Lower leg skin (tissue), 3 donors: ENCODE measurements at regions not wholly inside any gene's neighbourhood (a gene's known extent, or its start where the extent isn't known, plus 50 kb on each side); places are given as distances from the start of the nearest gene placed in this dataset.

ENCODE experiments used
- CTCF ChIP-seq, 3 donors: fragments of 450-650 bp; IDR thresholded peaks; one replicate each; pipeline ENCODE4 v1.5.1; 2016; ENCODE audit warnings: antibody characterized with exemption in 3 of 3, mild to moderate bottlenecking in 3 of 3, moderate library complexity in 2 of 3
- POLR2A ChIP-seq, 2 donors: fragments of 450-650 bp; IDR thresholded peaks; one replicate each; pipeline ENCODE4 v1.6.1; 2016 to 2017; ENCODE audit warnings: antibody characterized with exemption in 2 of 2, mild to moderate bottlenecking in 1 of 2, moderate library complexity in 1 of 2

GRCh38 chr16:51747329-51747728 lies 596.3 kb upstream of the SALL1 start:
- no peak for TF ChIP-seq CTCF (IDR thresholded peaks at IDR 0.05)
- TF ChIP-seq POLR2A (IDR thresholded peaks at IDR 0.05), result no peak
